HEK293 (cell line): ENCODE measurements at regions not wholly inside any gene's neighbourhood (a gene's known extent, or its start where the extent isn't known, plus 50 kb on each side); places are given as distances from the start of the nearest gene placed in this dataset.

Source experiments
- CTCF ChIA-PET: fragments of 350-600 bp; formaldehyde crosslinking; extraction: SDS; loops from one replicate; lab custom pipeline; 2021; ENCODE audit warnings: antibody characterized with exemption; lab: Yijun Ruan, JAX
- POLR2A ChIA-PET: fragments of 300-600 bp; formaldehyde crosslinking; extraction: SDS; loops from one replicate; lab custom pipeline; 2020; ENCODE audit warnings: antibody characterized with exemption, inconsistent platforms; lab: Yijun Ruan, JAX
- H3K27ac ChIP-seq: fragments of 200-500 bp; sonication (Bioruptor generic); 2 replicates; pipeline ENCODE4 v1.5.1; 2014; ENCODE audit warnings: low read depth, low read length, control low read depth, inconsistent platforms; ENCODE audit errors: extremely low read depth
- H3K36me3 ChIP-seq, 2 experiments: fragments of 200-500 bp in 1 of 2; sonication (Bioruptor generic) in 1 of 2; 1 replicate in 1 of 2; 2 replicates in 1 of 2; pipeline ENCODE4 v1.5.1; 2014 to 2017; ENCODE audit warnings: inconsistent platforms in 2 of 2, low read length in 2 of 2; ENCODE audit not compliant: control insufficient read depth in 2 of 2, insufficient read depth in 1 of 2
- H3K4me1 ChIP-seq: fragments of 200-500 bp; sonication (Bioruptor generic); 2 replicates; pipeline ENCODE4 v1.5.1; 2014; ENCODE audit warnings: mild to moderate bottlenecking, low read length, inconsistent platforms; ENCODE audit not compliant: control insufficient read depth, insufficient read depth
- H3K4me3 ChIP-seq: 2 replicates; pipeline ENCODE4 v1.5.1; 2011; ENCODE audit warnings: low read depth, mild to moderate bottlenecking, control low read depth, low read length, moderate library complexity
- H3K9me3 ChIP-seq: fragments of 200-500 bp; sonication (Bioruptor generic); 2 replicates; pipeline ENCODE4 v1.5.1; 2014; ENCODE audit warnings: low read depth, low read length, inconsistent platforms; ENCODE audit not compliant: control insufficient read depth, insufficient read depth
- HOXA7 ChIP-seq: sonication (generic); formaldehyde crosslinking; IDR thresholded peaks from 2 replicates; pipeline ENCODE4 v1.8.1; 2022; ENCODE audit warnings: missing genetic modification reagents, borderline replicate concordance
- HOXC10 ChIP-seq: sonication (generic); formaldehyde crosslinking; IDR thresholded peaks from 2 replicates; pipeline ENCODE4 v1.8.1; 2023; ENCODE audit warnings: mild to moderate bottlenecking, missing genetic modification reagents
- KLF10 ChIP-seq: fragments of 450-650 bp; IDR thresholded peaks from 2 replicates; pipeline ENCODE4 v1.5.1; 2018; ENCODE audit warnings: missing biosample characterization, mild to moderate bottlenecking, missing genetic modification characterization
- KLF9 ChIP-seq: fragments of 450-650 bp; formaldehyde crosslinking; IDR thresholded peaks from 2 replicates; pipeline ENCODE4 v1.5.1; 2016; ENCODE audit warnings: missing biosample characterization, missing genetic modification characterization, low read depth
- MZF1 ChIP-seq: fragments of 450-650 bp; formaldehyde crosslinking; IDR thresholded peaks from 2 replicates; pipeline ENCODE4 v1.5.1; 2017; ENCODE audit warnings: missing biosample characterization, missing genetic modification characterization, borderline replicate concordance
- OVOL3 ChIP-seq: fragments of 450-650 bp; formaldehyde crosslinking; IDR thresholded peaks from 2 replicates; pipeline ENCODE4 v1.5.1; 2016; ENCODE audit warnings: missing biosample characterization, missing genetic modification characterization
- REPIN1 ChIP-seq: fragments of 450-650 bp; formaldehyde crosslinking; IDR thresholded peaks from 2 replicates; pipeline ENCODE4 v1.5.1; 2017; ENCODE audit warnings: missing biosample characterization, missing genetic modification characterization, low read depth
- SP2 ChIP-seq: fragments of 450-650 bp; formaldehyde crosslinking; IDR thresholded peaks from 2 replicates; pipeline ENCODE4 v1.5.1; 2016; ENCODE audit warnings: missing biosample characterization, missing genetic modification characterization
- SP3 ChIP-seq: fragments of 450-650 bp; formaldehyde crosslinking; IDR thresholded peaks from 2 replicates; pipeline ENCODE4 v1.5.1; 2016; ENCODE audit warnings: missing biosample characterization, missing genetic modification characterization
- ZBTB21 ChIP-seq: fragments of 450-650 bp; formaldehyde crosslinking; IDR thresholded peaks from 2 replicates; pipeline ENCODE4 v1.5.1; 2017; ENCODE audit warnings: missing biosample characterization, missing genetic modification characterization
- ZNF133 ChIP-seq: fragments of 450-650 bp; formaldehyde crosslinking; IDR thresholded peaks from 2 replicates; pipeline ENCODE4 v1.5.1; 2016; ENCODE audit warnings: missing biosample characterization, missing genetic modification characterization
- ZNF140 ChIP-seq: fragments of 450-650 bp; formaldehyde crosslinking; IDR thresholded peaks from 2 replicates; pipeline ENCODE4 v1.5.1; 2016; ENCODE audit warnings: missing biosample characterization, missing genetic modification characterization
- ZNF16 ChIP-seq: fragments of 450-650 bp; formaldehyde crosslinking; IDR thresholded peaks from 2 replicates; pipeline ENCODE4 v1.5.1; 2016; ENCODE audit warnings: low read depth, missing biosample characterization, missing genetic modification characterization
- ZNF24 ChIP-seq: fragments of 450-650 bp; formaldehyde crosslinking; IDR thresholded peaks from 2 replicates; pipeline ENCODE4 v1.5.1; 2016; ENCODE audit warnings: missing biosample characterization, missing genetic modification characterization
- ZNF248 ChIP-seq: fragments of 450-650 bp; formaldehyde crosslinking; IDR thresholded peaks from 2 replicates; pipeline ENCODE4 v1.5.1; 2017; ENCODE audit warnings: missing biosample characterization, missing genetic modification characterization
- ZNF274 ChIP-seq, 2 experiments: fragments of 200-500 bp in 1 of 2; fragments of 450-650 bp in 1 of 2; sonication (Bioruptor generic) in 1 of 2; formaldehyde crosslinking in 1 of 2; IDR thresholded peaks; 2 replicates each; pipeline versions ENCODE4 v1.5.1 to v1.6.1; 2014 to 2016; ENCODE audit warnings: borderline replicate concordance in 1 of 2, inconsistent platforms in 1 of 2, low read length in 1 of 2, missing biosample characterization in 1 of 2, missing genetic modification characterization in 1 of 2
- ZNF341 ChIP-seq: fragments of 450-650 bp; formaldehyde crosslinking; IDR thresholded peaks from 2 replicates; pipeline ENCODE4; 2016; ENCODE audit warnings: low read depth, missing biosample characterization, missing genetic modification characterization
- ZNF449 ChIP-seq: fragments of 450-650 bp; formaldehyde crosslinking; IDR thresholded peaks from 2 replicates; pipeline ENCODE4 v1.5.1; 2017; ENCODE audit warnings: missing biosample characterization, mild to moderate bottlenecking, missing genetic modification characterization, moderate library complexity
- ZNF544 ChIP-seq: fragments of 450-650 bp; formaldehyde crosslinking; IDR thresholded peaks from 2 replicates; pipeline ENCODE4 v1.5.0; 2017; ENCODE audit warnings: missing biosample characterization, missing genetic modification characterization
- ZNF561 ChIP-seq: fragments of 450-650 bp; IDR thresholded peaks from 2 replicates; pipeline ENCODE4 v1.5.1; 2018; ENCODE audit warnings: missing biosample characterization, missing genetic modification characterization, borderline replicate concordance
- ZNF596 ChIP-seq: fragments of 450-650 bp; IDR thresholded peaks from 2 replicates; pipeline ENCODE4 v1.5.0; 2018; ENCODE audit warnings: missing biosample characterization, mild to moderate bottlenecking, missing genetic modification characterization, moderate library complexity
- ZNF626 ChIP-seq: fragments of 450-650 bp; sonication (Bioruptor Pico); formaldehyde crosslinking; IDR thresholded peaks from 2 replicates; pipeline ENCODE4 v1.5.1; 2018; ENCODE audit warnings: missing biosample characterization, missing genetic modification characterization, inconsistent platforms
- ZNF629 ChIP-seq: fragments of 450-650 bp; formaldehyde crosslinking; IDR thresholded peaks from 2 replicates; pipeline ENCODE4 v1.5.1; 2017; ENCODE audit warnings: missing biosample characterization, missing genetic modification characterization
- ZNF701 ChIP-seq: fragments of 450-650 bp; formaldehyde crosslinking; IDR thresholded peaks from 2 replicates; pipeline ENCODE4 v1.5.1; 2016; ENCODE audit warnings: missing biosample characterization, missing genetic modification characterization
- ZNF76 ChIP-seq: fragments of 450-650 bp; formaldehyde crosslinking; IDR thresholded peaks from 2 replicates; pipeline ENCODE4; 2016; ENCODE audit warnings: low read depth, missing biosample characterization, missing genetic modification characterization, borderline replicate concordance
- ZNF777 ChIP-seq: fragments of 450-650 bp; formaldehyde crosslinking; IDR thresholded peaks from 2 replicates; pipeline ENCODE4 v1.5.1; 2017; ENCODE audit warnings: missing biosample characterization, missing genetic modification characterization, borderline replicate concordance
- TF ChIP-seq, protein P1 (sequence below): fragments of 450-650 bp; formaldehyde crosslinking; IDR thresholded peaks from 2 replicates; pipeline ENCODE4 v1.5.1; 2016; ENCODE audit warnings: missing biosample characterization, missing genetic modification characterization
- TF ChIP-seq, protein P2 (sequence below): fragments of 450-650 bp; formaldehyde crosslinking; IDR thresholded peaks from 2 replicates; pipeline ENCODE4 v1.5.1; 2016; ENCODE audit warnings: missing biosample characterization, missing genetic modification characterization
- TF ChIP-seq, protein P3 (sequence below): fragments of 450-650 bp; formaldehyde crosslinking; IDR thresholded peaks from 2 replicates; pipeline ENCODE4 v1.5.1; 2016; ENCODE audit warnings: missing biosample characterization, missing genetic modification characterization

DNA sequence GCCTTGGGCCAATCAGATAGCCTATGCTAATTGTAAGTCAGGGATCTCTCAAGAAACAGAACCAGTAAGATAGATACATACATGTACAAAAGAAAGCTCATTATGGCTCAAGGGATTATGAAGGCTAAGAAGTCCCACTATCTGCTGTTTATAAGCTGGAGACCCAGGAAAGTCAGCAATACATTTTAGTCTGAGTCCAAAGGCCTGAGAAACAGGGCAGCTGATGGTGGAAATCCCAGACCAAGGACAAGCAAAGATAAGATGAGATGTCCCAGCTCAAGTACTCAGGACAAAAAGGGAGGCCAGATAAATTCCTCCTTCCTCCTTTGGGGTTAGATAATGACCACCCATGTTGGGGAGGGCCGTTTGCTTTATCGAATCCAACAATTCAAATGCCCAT lies 269.9 kb downstream of the AJAP1 start:
- Histone ChIP-seq H3K36me3 (no peaks in the 10 kb centered on the region), H3K27ac (no peak overlapping the region), H3K4me3 (no peak overlapping the region), H3K9me3 (no peaks in the 10 kb centered on the region), H3K4me1 (no peaks in the 10 kb centered on the region)
- POLR2A ChIA-PET: no interaction called here
- TF ChIP-seq HOXA7 (CRISPR knock-in tag): no peak
- TF ChIP-seq ZNF626 (tag by site-specific recombination): no peak
- TF ChIP-seq ZNF596 (tag by site-specific recombination): no peak
- TF ChIP-seq REPIN1 (tag by site-specific recombination): no peak
- no peak for TF ChIP-seq ZNF16 (tag by site-specific recombination)
- no peak for TF ChIP-seq ZNF701 (tag by site-specific recombination)
- no peak for TF ChIP-seq ZNF544 (tag by site-specific recombination)
- TF ChIP-seq ZNF76 (tag by site-specific recombination): no peak
- no peak for TF ChIP-seq ZNF248 (tag by site-specific recombination)
- TF ChIP-seq, protein P1, sequence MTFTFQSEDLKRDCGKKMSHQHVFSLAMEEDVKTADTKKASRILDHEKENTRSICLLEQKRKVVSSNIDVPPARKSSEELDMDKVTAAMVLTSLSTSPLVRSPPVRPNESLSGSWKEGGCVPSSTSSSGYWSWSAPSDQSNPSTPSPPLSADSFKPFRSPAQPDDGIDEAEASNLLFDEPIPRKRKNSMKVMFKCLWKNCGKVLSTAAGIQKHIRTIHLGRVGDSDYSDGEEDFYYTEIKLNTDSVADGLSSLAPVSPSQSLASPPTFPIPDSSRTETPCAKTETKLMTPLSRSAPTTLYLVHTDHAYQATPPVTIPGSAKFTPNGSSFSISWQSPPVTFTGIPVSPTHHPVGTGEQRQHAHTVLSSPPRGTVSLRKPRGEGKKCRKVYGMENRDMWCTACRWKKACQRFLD (tag by site-specific recombination): no peak
- TF ChIP-seq ZNF341: no peak
- TF ChIP-seq ZNF561: no peak
- TF ChIP-seq MZF1: no peak
- no peak for TF ChIP-seq SP2 (tag by site-specific recombination)
- no peak for TF ChIP-seq KLF9 (tag by site-specific recombination)
- TF ChIP-seq ZNF777 (tag by site-specific recombination): no peak
- TF ChIP-seq OVOL3 (tag by site-specific recombination): no peak
- no peak for TF ChIP-seq KLF10 (tag by site-specific recombination)
- CTCF ChIA-PET: no interaction called here

- Histone ChIP-seq H3K9me3 (no peaks in the 10 kb centered on the region), H3K4me1 (no peaks in the 10 kb centered on the region), H3K4me3 (no peak overlapping the region), H3K27ac (no peak overlapping the region), H3K36me3 (no peaks in the 10 kb centered on the region)
- TF ChIP-seq, protein P2, sequence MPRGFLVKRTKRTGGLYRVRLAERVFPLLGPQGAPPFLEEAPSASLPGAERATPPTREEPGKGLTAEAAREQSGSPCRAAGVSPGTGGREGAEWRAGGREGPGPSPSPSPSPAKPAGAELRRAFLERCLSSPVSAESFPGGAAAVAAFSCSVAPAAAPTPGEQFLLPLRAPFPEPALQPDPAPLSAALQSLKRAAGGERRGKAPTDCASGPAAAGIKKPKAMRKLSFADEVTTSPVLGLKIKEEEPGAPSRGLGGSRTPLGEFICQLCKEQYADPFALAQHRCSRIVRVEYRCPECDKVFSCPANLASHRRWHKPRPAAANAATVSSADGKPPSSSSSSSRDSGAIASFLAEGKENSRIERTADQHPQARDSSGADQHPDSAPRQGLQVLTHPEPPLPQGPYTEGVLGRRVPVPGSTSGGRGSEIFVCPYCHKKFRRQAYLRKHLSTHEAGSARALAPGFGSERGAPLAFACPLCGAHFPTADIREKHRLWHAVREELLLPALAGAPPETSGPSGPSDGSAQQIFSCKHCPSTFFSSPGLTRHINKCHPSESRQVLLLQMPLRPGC (tag by site-specific recombination): no peak
- no peak for TF ChIP-seq ZNF24
- TF ChIP-seq ZBTB21 (tag by site-specific recombination): no peak
- no peak for TF ChIP-seq ZNF140 (tag by site-specific recombination)
- no peak for TF ChIP-seq ZNF133 (tag by site-specific recombination)
- TF ChIP-seq, protein P3, sequence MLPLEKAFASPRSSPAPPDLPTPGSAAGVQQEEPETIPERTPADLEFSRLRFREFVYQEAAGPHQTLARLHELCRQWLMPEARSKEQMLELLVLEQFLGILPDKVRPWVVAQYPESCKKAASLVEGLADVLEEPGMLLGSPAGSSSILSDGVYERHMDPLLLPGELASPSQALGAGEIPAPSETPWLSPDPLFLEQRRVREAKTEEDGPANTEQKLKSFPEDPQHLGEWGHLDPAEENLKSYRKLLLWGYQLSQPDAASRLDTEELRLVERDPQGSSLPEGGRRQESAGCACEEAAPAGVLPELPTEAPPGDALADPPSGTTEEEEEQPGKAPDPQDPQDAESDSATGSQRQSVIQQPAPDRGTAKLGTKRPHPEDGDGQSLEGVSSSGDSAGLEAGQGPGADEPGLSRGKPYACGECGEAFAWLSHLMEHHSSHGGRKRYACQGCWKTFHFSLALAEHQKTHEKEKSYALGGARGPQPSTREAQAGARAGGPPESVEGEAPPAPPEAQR (tag by site-specific recombination): no peak
- no peak for TF ChIP-seq SP3 (tag by site-specific recombination)
- TF ChIP-seq ZNF544 (tag by site-specific recombination): no peak
- no peak for TF ChIP-seq ZNF449 (tag by site-specific recombination)
- TF ChIP-seq ZNF274 (IDR thresholded peaks at IDR 0.05; ENCODE audit: low read length): no peak
- no peak for TF ChIP-seq ZNF274 (tag by site-specific recombination; IDR thresholded peaks at IDR 0.05; ENCODE audit: borderline replicate concordance)
- no peak for TF ChIP-seq HOXC10 (CRISPR knock-in tag)
- no peak for TF ChIP-seq ZNF629 (tag by site-specific recombination)
- POLR2A ChIA-PET: no interaction called here
- CTCF ChIA-PET: interaction anchor here (0.6 kb wide), 1 partner anchor 1320 kb away, joined by 3 read pairs; no protein-coding TSS in a partner anchor
Measured at GRCh38 chr1:4916610-4917009, 262.2 kb downstream of the AJAP1 start.
